Smooth muscle cell (in vitro differentiated cells): ENCODE measurements at regions not wholly inside any gene's neighbourhood (a gene's known extent, or its start where the extent isn't known, plus 50 kb on each side); places are given as distances from the start of the nearest gene placed in this dataset.
"Not testable (repeated sequence)": the region's sequence is repeated elsewhere in the genome, so short reads cannot be mapped to it uniquely, and the experiment has no call there.

Source experiments
- DNase-seq: peaks from one replicate; lab custom pipeline; 2025; ENCODE audit not compliant: unreplicated experiment; lab: John Stamatoyannopoulos, UW
- H2AFZ ChIP-seq: fragments of 200-600 bp; sonication (generic); 2 replicates; pipeline ENCODE4 v1.6.0; 2016; ENCODE audit warnings: antibody characterized with exemption, low read depth, mild to moderate bottlenecking
- H3F3A ChIP-seq: fragments of 200-600 bp; sonication (generic); 2 replicates; pipeline ENCODE4 v1.6.0; 2017; ENCODE audit warnings: antibody characterized with exemption, low read depth
- H3K27ac ChIP-seq: fragments of 200-600 bp; sonication (generic); 2 replicates; pipeline ENCODE4 v1.5.1; 2016; ENCODE audit warnings: low read depth, mild to moderate bottlenecking
- H3K27me3 ChIP-seq: fragments of 200-600 bp; sonication (generic); 2 replicates; pipeline ENCODE4 v1.6.1; 2016; ENCODE audit warnings: low read depth, mild to moderate bottlenecking
- H3K36me3 ChIP-seq: fragments of 200-600 bp; sonication (generic); 2 replicates; pipeline ENCODE4 v1.5.1; 2016; ENCODE audit warnings: low read depth
- H3K4me1 ChIP-seq: fragments of 200-600 bp; sonication (generic); 2 replicates; pipeline ENCODE4 v1.5.1; 2016; ENCODE audit warnings: low read depth
- H3K4me2 ChIP-seq: fragments of 200-600 bp; sonication (generic); 2 replicates; pipeline ENCODE4 v1.6.0; 2016; ENCODE audit warnings: mild to moderate bottlenecking
- H3K4me3 ChIP-seq: fragments of 200-600 bp; sonication (generic); 2 replicates; pipeline ENCODE4 v1.5.1; 2016; ENCODE audit warnings: mild to moderate bottlenecking
- H3K79me2 ChIP-seq: fragments of 200-600 bp; sonication (generic); 2 replicates; pipeline ENCODE4 v1.6.0; 2016; ENCODE audit warnings: low read depth, mild to moderate bottlenecking
- H3K9ac ChIP-seq: fragments of 200-600 bp; sonication (generic); 2 replicates; pipeline ENCODE4 v1.6.0; 2016; ENCODE audit warnings: low read depth
- H3K9me3 ChIP-seq: fragments of 200-600 bp; sonication (generic); replicated peaks from 2 replicates; pipeline ENCODE4 v1.5.1; 2016; ENCODE audit warnings: low read depth
- H4K20me1 ChIP-seq: fragments of 200-600 bp; sonication (generic); 2 replicates; pipeline ENCODE4 v1.6.0; 2016; ENCODE audit warnings: low read depth
- CTCF ChIP-seq: fragments of 200-600 bp; sonication (generic); IDR thresholded peaks from 2 replicates; pipeline ENCODE4 v1.5.1; 2017; ENCODE audit warnings: borderline replicate concordance, mild to moderate bottlenecking, antibody characterized with exemption; ENCODE audit not compliant: insufficient read depth, poor library complexity, severe bottlenecking
- WGBS: methylation state at CpG from one replicate; pipeline ENCODE4 v1.1.7; 2016; ENCODE audit warnings: low lambda C conversion rate; 5-methylcytosine and 5-hydroxymethylcytosine counted together

- H3K9me3 ChIP-seq, H3K9ac ChIP-seq, H3F3A ChIP-seq, H3K4me1 ChIP-seq, H3K36me3 ChIP-seq, H4K20me1 ChIP-seq, H3K79me2 ChIP-seq, H3K27ac ChIP-seq, H3K27me3 ChIP-seq: not testable (repeated sequence)
- Histone ChIP-seq H2AFZ (peak overlapping the region; percentile 24), H3K4me2 (peak overlapping the region; percentile 72), H3K4me3 (peak overlapping the region; percentile 46)
- under 1% methylated on average over 35 of the region's 69 CpGs for WGBS
- peak; percentile 66 for TF ChIP-seq CTCF
- peak; percentile 14 for DNase-seq
Measured at GRCh38 chr1:121097127-121097866, 86.8 kb downstream of the FAM72B start.

GRCh38 chr1:121097867-121098215 lies 86.3 kb downstream of the FAM72B start:
- H2AFZ ChIP-seq, result peak overlapping the region; percentile 24
- not testable (repeated sequence) for H3K27me3 ChIP-seq, DNase-seq, H3K9ac ChIP-seq, H3K27ac ChIP-seq, H3K9me3 ChIP-seq, H3F3A ChIP-seq, H4K20me1 ChIP-seq, H3K79me2 ChIP-seq, H3K36me3 ChIP-seq, H3K4me1 ChIP-seq
- H3K4me3 ChIP-seq, result peak overlapping the region; percentile 46
- WGBS, result 4% methylated on average over 11 of the region's 21 CpGs
- peak overlapping the region; percentile 72 for H3K4me2 ChIP-seq

- not testable (repeated sequence) for H2AFZ ChIP-seq, DNase-seq
Measured at GRCh38 chr1:121109025-121109424, 75.1 kb downstream of the FAM72B start.

GRCh38 chr1:121116522-121117297 lies 67.4 kb downstream of the FAM72B start:
- H3K27me3 ChIP-seq, H3K4me1 ChIP-seq, H3F3A ChIP-seq, H3K36me3 ChIP-seq, H3K4me3 ChIP-seq, H3K27ac ChIP-seq, H2AFZ ChIP-seq, H3K9me3 ChIP-seq, H3K4me2 ChIP-seq, H3K79me2 ChIP-seq, H4K20me1 ChIP-seq, DNase-seq, H3K9ac ChIP-seq: not testable (repeated sequence)
- 92% methylated on average over 19 of the region's 44 CpGs for WGBS

More at GRCh38 chr1:121109025-121109424, 75.1 kb downstream of the FAM72B start:
- not testable (repeated sequence) for H3K4me2 ChIP-seq, H3K27me3 ChIP-seq, H3K79me2 ChIP-seq, H3K36me3 ChIP-seq, H3F3A ChIP-seq, H4K20me1 ChIP-seq, H3K4me1 ChIP-seq, H3K27ac ChIP-seq, H3K9me3 ChIP-seq, H3K4me3 ChIP-seq, H3K9ac ChIP-seq
- 100% methylated on average over 1 of the region's 1 CpG for WGBS

GRCh38 chr1:121117298-121117611 lies 66.9 kb downstream of the FAM72B start:
- H3K79me2 ChIP-seq, H3F3A ChIP-seq, H3K9me3 ChIP-seq, H3K4me3 ChIP-seq, H4K20me1 ChIP-seq, H3K9ac ChIP-seq, H2AFZ ChIP-seq, H3K27me3 ChIP-seq, DNase-seq, H3K4me2 ChIP-seq, H3K27ac ChIP-seq, H3K4me1 ChIP-seq, H3K36me3 ChIP-seq: not testable (repeated sequence)
- over 99% methylated on average over 9 of the region's 10 CpGs for WGBS

GRCh38 chr1:121117622-121118479 lies 66.3 kb downstream of the FAM72B start:
- WGBS, result 97% methylated on average over 39 of the region's 47 CpGs
- not testable (repeated sequence) for H3K4me2 ChIP-seq, H3K79me2 ChIP-seq, H3K4me3 ChIP-seq, H4K20me1 ChIP-seq, H3K9ac ChIP-seq, DNase-seq, H3K27ac ChIP-seq, H2AFZ ChIP-seq, H3K36me3 ChIP-seq, H3F3A ChIP-seq, H3K4me1 ChIP-seq, H3K27me3 ChIP-seq, H3K9me3 ChIP-seq
